OCI-LY7 (cell line): ENCODE measurements at regions not wholly inside any gene's neighbourhood (a gene's known extent, or its start where the extent isn't known, plus 50 kb on each side); places are given as distances from the start of the nearest gene placed in this dataset.

Source experiments
- BruUV-seq: library from RNA; stranded (reverse); fragments of 400-500 nt; replicated peaks from 2 replicates; lab custom pipeline; 2021; lab: Mats Ljungman, UMichigan
- CTCF ChIA-PET: fragments of 300-600 bp; sonication (Branson Sonifier 250); formaldehyde crosslinking; loops from one replicate; lab custom pipeline; 2022; ENCODE audit warnings: antibody characterized with exemption; ENCODE audit not compliant: unreplicated experiment; lab: Charles Lee
- POLR2A ChIA-PET: fragments of 300-600 bp; sonication (Branson Sonifier 250); formaldehyde crosslinking; loops from one replicate; lab custom pipeline; 2022; ENCODE audit warnings: antibody characterized with exemption; lab: Charles Lee
- DNase-seq: peaks from one replicate; pipeline ENCODE4 v3.0.0-alpha.2; 2015; ENCODE audit warnings: low spot score
- H2AFZ ChIP-seq: fragments of 200-600 bp; sonication (generic), shearing (Covaris generic); 2 replicates; pipeline ENCODE4 v1.6.1; 2014; ENCODE audit warnings: mild to moderate bottlenecking, antibody characterized with exemption, low read length, moderate library complexity
- H3K27ac ChIP-seq: fragments of 200-600 bp; sonication (generic); 2 replicates; pipeline ENCODE4 v1.5.1; 2014; ENCODE audit warnings: mixed run types, low read depth, mild to moderate bottlenecking, moderate library complexity, low read length, inconsistent platforms; ENCODE audit not compliant: poor library complexity, severe bottlenecking
- H3K36me3 ChIP-seq: fragments of 200-600 bp; sonication (generic); 2 replicates; pipeline ENCODE4 v1.6.1; 2014; ENCODE audit warnings: mild to moderate bottlenecking, antibody characterized with exemption, low read length, moderate library complexity, mixed read lengths; ENCODE audit not compliant: insufficient read depth
- H3K4me1 ChIP-seq: fragments of 200-600 bp; sonication (generic); 2 replicates; pipeline ENCODE4 v1.5.1; 2014; ENCODE audit warnings: mild to moderate bottlenecking, low read length; ENCODE audit not compliant: insufficient read depth, poor library complexity, severe bottlenecking
- H3K4me2 ChIP-seq: fragments of 200-600 bp; sonication (generic); 2 replicates; pipeline ENCODE4 v1.6.1; 2014; ENCODE audit warnings: mild to moderate bottlenecking, low read length
- H3K4me3 ChIP-seq: fragments of 200-600 bp; sonication (generic); 2 replicates; pipeline ENCODE4 v1.5.1; 2014; ENCODE audit warnings: mild to moderate bottlenecking, low read depth, low read length; ENCODE audit not compliant: poor library complexity, severe bottlenecking
- H3K79me2 ChIP-seq: fragments of 200-600 bp; sonication (generic); 2 replicates; pipeline ENCODE4 v1.6.1; 2016; ENCODE audit warnings: low read depth, mild to moderate bottlenecking, low read length, moderate library complexity, mixed read lengths; ENCODE audit not compliant: insufficient read depth
- H3K9me2 ChIP-seq: fragments of 200-600 bp; sonication (generic); 2 replicates; pipeline ENCODE4 v1.6.1; 2016; ENCODE audit warnings: mild to moderate bottlenecking, low read length, mixed read lengths; ENCODE audit not compliant: insufficient read depth
- H3K9me3 ChIP-seq: fragments of 200-600 bp; sonication (generic); 2 replicates; pipeline ENCODE4 v1.6.1; 2014; ENCODE audit warnings: mild to moderate bottlenecking, mixed run types, low read length, mixed read lengths
- H4K20me1 ChIP-seq: fragments of 200-600 bp; sonication (generic); 2 replicates; pipeline ENCODE4 v1.6.1; 2014; ENCODE audit warnings: mild to moderate bottlenecking, antibody characterized with exemption, low read length, moderate library complexity, mixed read lengths; ENCODE audit not compliant: insufficient read depth
- EZH2phosphoT487 ChIP-seq: fragments of 200-600 bp; sonication (generic); IDR thresholded peaks from 2 replicates; pipeline ENCODE4 v1.6.1; 2018; ENCODE audit warnings: low read depth, borderline replicate concordance, mild to moderate bottlenecking, mixed run types, antibody characterized with exemption, low read length, moderate library complexity, mixed read lengths
- intact Hi-C: fragments of 100-400 bp; cut with micrococcal nuclease; formaldehyde crosslinking; loops from one replicate; pipeline ENCODE4 v1.10.0; 2022; ENCODE audit not compliant: unreplicated experiment
- TF ChIP-seq, protein P1 (sequence below): fragments of 200-600 bp; sonication (generic); conservative IDR thresholded peaks from 2 replicates; pipeline ENCODE4 v1.5.1; 2014; ENCODE audit warnings: mild to moderate bottlenecking, antibody characterized with exemption, low read length, moderate library complexity, mixed read lengths

DNA sequence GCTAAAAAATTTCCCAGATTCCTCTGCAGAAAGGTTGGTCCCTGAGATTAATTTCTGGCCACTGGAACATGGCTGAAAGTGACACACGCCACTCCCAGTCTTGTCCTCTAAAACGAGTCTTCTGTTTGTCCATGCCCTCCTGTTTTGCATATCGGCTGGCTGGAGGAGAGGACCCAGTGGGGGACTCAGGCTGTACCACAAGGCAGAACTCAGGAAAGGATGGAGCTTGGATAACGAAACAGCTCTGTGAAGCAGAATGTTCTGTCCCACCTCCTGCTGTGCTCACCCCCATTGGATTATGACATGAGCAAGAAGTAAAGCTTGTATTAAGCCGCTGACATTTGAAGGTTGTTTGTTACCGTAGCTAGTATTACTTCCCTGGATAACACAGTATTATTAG lies 856.2 kb downstream of the BCL11B start:
- no peak overlapping the region for H3K4me3 ChIP-seq
- no peaks in the 10 kb centered on the region for H3K9me2 ChIP-seq
- ChIA-PET POLR2A (no interaction called here), CTCF (no interaction called here)
- no peak overlapping the region for H3K27ac ChIP-seq
- DNase-seq, result no peak
- no peaks in the 10 kb centered on the region for H4K20me1 ChIP-seq
- H3K4me1 ChIP-seq, result no peaks in the 10 kb centered on the region
- no peaks in the 10 kb centered on the region for H3K36me3 ChIP-seq
- BruUV-seq, result no TSS peak
- H3K4me2 ChIP-seq, result no peak overlapping the region
- H3K79me2 ChIP-seq, result no peaks in the 10 kb centered on the region
- H2AFZ ChIP-seq, result no peak overlapping the region
- TF ChIP-seq, protein P1, sequence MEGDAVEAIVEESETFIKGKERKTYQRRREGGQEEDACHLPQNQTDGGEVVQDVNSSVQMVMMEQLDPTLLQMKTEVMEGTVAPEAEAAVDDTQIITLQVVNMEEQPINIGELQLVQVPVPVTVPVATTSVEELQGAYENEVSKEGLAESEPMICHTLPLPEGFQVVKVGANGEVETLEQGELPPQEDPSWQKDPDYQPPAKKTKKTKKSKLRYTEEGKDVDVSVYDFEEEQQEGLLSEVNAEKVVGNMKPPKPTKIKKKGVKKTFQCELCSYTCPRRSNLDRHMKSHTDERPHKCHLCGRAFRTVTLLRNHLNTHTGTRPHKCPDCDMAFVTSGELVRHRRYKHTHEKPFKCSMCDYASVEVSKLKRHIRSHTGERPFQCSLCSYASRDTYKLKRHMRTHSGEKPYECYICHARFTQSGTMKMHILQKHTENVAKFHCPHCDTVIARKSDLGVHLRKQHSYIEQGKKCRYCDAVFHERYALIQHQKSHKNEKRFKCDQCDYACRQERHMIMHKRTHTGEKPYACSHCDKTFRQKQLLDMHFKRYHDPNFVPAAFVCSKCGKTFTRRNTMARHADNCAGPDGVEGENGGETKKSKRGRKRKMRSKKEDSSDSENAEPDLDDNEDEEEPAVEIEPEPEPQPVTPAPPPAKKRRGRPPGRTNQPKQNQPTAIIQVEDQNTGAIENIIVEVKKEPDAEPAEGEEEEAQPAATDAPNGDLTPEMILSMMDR, result no peak
- TF ChIP-seq EZH2phosphoT487, result no peak
- H3K9me3 ChIP-seq, result no peaks in the 10 kb centered on the region
- intact Hi-C loops, result no loop called here

DNA sequence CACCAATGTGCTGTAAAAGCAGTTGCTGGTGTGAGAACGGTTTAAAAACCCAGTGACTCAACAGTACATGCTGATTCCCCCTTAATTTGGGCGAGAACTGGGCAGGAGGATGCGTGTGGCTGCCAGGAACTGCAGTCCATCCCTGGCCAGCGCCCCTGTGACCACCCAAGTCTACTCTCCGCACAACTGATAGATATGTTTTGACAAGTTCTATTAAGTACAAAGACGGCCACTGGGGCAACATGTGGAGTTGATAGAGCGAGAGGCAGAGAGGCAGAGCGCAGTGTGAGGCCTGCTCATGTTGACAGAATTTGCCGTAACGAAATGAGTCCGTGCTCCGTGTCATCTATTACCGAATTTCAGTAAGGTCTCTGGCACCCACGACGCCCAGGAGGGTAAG lies 855.0 kb downstream of the BCL11B start:
- no peak for DNase-seq
- H3K79me2 ChIP-seq, result no peaks in the 10 kb centered on the region
- CTCF ChIA-PET, result no interaction called here
- H3K4me3 ChIP-seq, result no peak overlapping the region
- BruUV-seq, result no TSS peak
- H3K9me3 ChIP-seq, result no peaks in the 10 kb centered on the region
- no peak overlapping the region for H2AFZ ChIP-seq
- H3K4me1 ChIP-seq, result no peaks in the 10 kb centered on the region
- no peak overlapping the region for H3K27ac ChIP-seq
- no peaks in the 10 kb centered on the region for H4K20me1 ChIP-seq
- no peaks in the 10 kb centered on the region for H3K36me3 ChIP-seq
- intact Hi-C loops, result no loop called here
- no peaks in the 10 kb centered on the region for H3K9me2 ChIP-seq
- POLR2A ChIA-PET, result no interaction called here
- TF ChIP-seq EZH2phosphoT487, result no peak
- TF ChIP-seq, protein P1, result no peak
- no peak overlapping the region for H3K4me2 ChIP-seq

DNA sequence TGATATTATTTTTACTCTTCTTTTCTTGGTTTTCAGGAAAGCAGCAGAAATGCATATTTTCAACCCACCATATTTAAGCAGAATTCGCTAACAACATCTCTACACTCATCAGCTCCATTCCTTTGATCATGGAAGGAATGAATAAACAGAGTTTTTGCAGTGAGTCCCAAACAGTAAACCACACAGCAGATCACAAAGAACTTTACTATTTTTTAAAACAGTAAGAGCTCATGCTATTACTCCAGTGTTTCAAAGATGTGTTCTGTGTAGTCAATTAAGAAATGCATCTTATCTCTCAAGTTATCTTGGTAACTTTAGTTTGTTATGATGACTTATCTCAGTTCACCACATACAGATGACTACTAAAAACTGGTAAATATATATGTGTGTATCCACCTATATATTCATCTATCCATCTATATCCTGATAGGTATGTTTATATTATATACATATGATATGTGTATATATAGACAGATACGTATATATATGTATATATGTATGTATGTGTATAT lies 843.5 kb downstream of the BCL11B start:
- POLR2A ChIA-PET, result no interaction called here

More for the DNA sequence above, 843.5 kb downstream of the BCL11B start:
- intact Hi-C loops, result no loop called here
- CTCF ChIA-PET, result no interaction called here
- no TSS peak for BruUV-seq
- Histone ChIP-seq H3K9me2 (no peaks in the 10 kb centered on the region), H3K4me2 (no peak overlapping the region), H3K79me2 (no peaks in the 10 kb centered on the region), H3K9me3 (no peaks in the 10 kb centered on the region), H3K4me3 (no peak overlapping the region), H3K4me1 (no peaks in the 10 kb centered on the region), H3K27ac (no peak overlapping the region), H4K20me1 (no peaks in the 10 kb centered on the region), H3K36me3 (no peaks in the 10 kb centered on the region), H2AFZ (no peak overlapping the region)
- TF ChIP-seq EZH2phosphoT487, result no peak
- TF ChIP-seq, protein P1, result no peak
- no peak for DNase-seq
